SK-N-SH treated with all-trans-retinoic acid at 6 μM for 48 hours (cell line): ENCODE measurements at regions not wholly inside any gene's neighbourhood (a gene's known extent, or its start where the extent isn't known, plus 50 kb on each side); places are given as distances from the start of the nearest gene placed in this dataset.

Source experiments
- ATAC-seq: fragments of 200-7000 bp; cut with Tn5 transposase; 3 replicates; pipeline ENCODE4 v1.9.1; 2020; ENCODE audit warnings: mild to moderate bottlenecking, moderate library complexity
- ARNTL ChIP-seq: fragments of 450-650 bp; formaldehyde crosslinking; IDR thresholded peaks from 2 replicates; pipeline ENCODE4 v1.5.0; 2020; ENCODE audit warnings: low read depth, mild to moderate bottlenecking, moderate library complexity, borderline replicate concordance
- BACH2 ChIP-seq: fragments of 250-450 bp; sonication (Bioruptor Pico); IDR thresholded peaks from 2 replicates; pipeline ENCODE4 v1.9.0; 2021; ENCODE audit warnings: mild to moderate bottlenecking, borderline replicate concordance
- CREB5 ChIP-seq: fragments of 250-450 bp; sonication (Bioruptor Pico); IDR thresholded peaks from 2 replicates; pipeline ENCODE4 v1.5.1; 2020; ENCODE audit warnings: low read depth, mild to moderate bottlenecking, moderate library complexity
- CSDC2 ChIP-seq: fragments of 250-450 bp; sonication (Bioruptor Pico); IDR thresholded peaks from 2 replicates; pipeline ENCODE4 v1.5.0; 2020; ENCODE audit warnings: mild to moderate bottlenecking, moderate library complexity
- GLIS3 ChIP-seq: fragments of 250-450 bp; sonication (Bioruptor Pico); IDR thresholded peaks from 2 replicates; pipeline ENCODE4 v1.5.0; 2020; ENCODE audit warnings: mild to moderate bottlenecking, moderate library complexity
- ISL1 ChIP-seq: fragments of 250-450 bp; sonication (Bioruptor Pico); IDR thresholded peaks from 2 replicates; pipeline ENCODE4 v2.1.2; 2022; ENCODE audit warnings: mild to moderate bottlenecking, moderate library complexity
- OSR1 ChIP-seq: fragments of 250-450 bp; sonication (Bioruptor Pico); IDR thresholded peaks from 2 replicates; pipeline ENCODE4 v1.8.0; 2022; ENCODE audit warnings: moderate library complexity, mild to moderate bottlenecking, inconsistent platforms
- PATZ1 ChIP-seq: fragments of 250-450 bp; sonication (Bioruptor Pico); IDR thresholded peaks from 2 replicates; pipeline ENCODE4 v1.8.0; 2020; ENCODE audit warnings: mild to moderate bottlenecking, moderate library complexity, borderline replicate concordance
- PPARA ChIP-seq: fragments of 250-450 bp; sonication (Bioruptor Pico); IDR thresholded peaks from 2 replicates; pipeline ENCODE4 v1.5.0; 2020; ENCODE audit warnings: mild to moderate bottlenecking, borderline replicate concordance
- SNAI2 ChIP-seq: fragments of 250-450 bp; sonication (Bioruptor Pico); IDR thresholded peaks from 2 replicates; pipeline ENCODE4 v1.5.0; 2020; ENCODE audit warnings: mild to moderate bottlenecking, moderate library complexity
- TCF4 ChIP-seq: fragments of 250-450 bp; sonication (Bioruptor Pico); IDR thresholded peaks from 2 replicates; pipeline ENCODE4 v1.8.0; 2021; ENCODE audit warnings: mild to moderate bottlenecking, moderate library complexity, borderline replicate concordance
- TOX ChIP-seq: fragments of 250-450 bp; sonication (Bioruptor Pico); IDR thresholded peaks from 2 replicates; pipeline ENCODE4 v1.8.0; 2021; ENCODE audit warnings: mild to moderate bottlenecking, moderate library complexity, borderline replicate concordance
- TSHZ2 ChIP-seq: fragments of 250-450 bp; sonication (Bioruptor Pico); IDR thresholded peaks from 2 replicates; pipeline ENCODE4 v1.5.0; 2020; ENCODE audit warnings: mild to moderate bottlenecking, moderate library complexity
- ZC3H10 ChIP-seq: fragments of 250-450 bp; sonication (Bioruptor Pico); IDR thresholded peaks from 2 replicates; pipeline ENCODE4 v1.5.1; 2021; ENCODE audit warnings: mild to moderate bottlenecking, moderate library complexity
- ZFP3 ChIP-seq: fragments of 250-450 bp; sonication (Bioruptor Pico); IDR thresholded peaks from 2 replicates; pipeline ENCODE4 v1.5.0; 2020; ENCODE audit warnings: mild to moderate bottlenecking, moderate library complexity
- ZFP30 ChIP-seq: fragments of 450-650 bp; formaldehyde crosslinking; IDR thresholded peaks from 2 replicates; pipeline ENCODE4 v1.5.0; 2022; ENCODE audit warnings: mild to moderate bottlenecking, moderate library complexity
- ZNF565 ChIP-seq: fragments of 450-650 bp; formaldehyde crosslinking; conservative IDR thresholded peaks from 2 replicates; pipeline ENCODE4 v1.5.0; 2020; ENCODE audit warnings: low read depth, mild to moderate bottlenecking, moderate library complexity
- ZNF70 ChIP-seq: fragments of 450-650 bp; formaldehyde crosslinking; IDR thresholded peaks from 2 replicates; pipeline ENCODE4 v1.5.0; 2020; ENCODE audit warnings: mild to moderate bottlenecking, moderate library complexity
- ZNF8 ChIP-seq: fragments of 450-650 bp; formaldehyde crosslinking; IDR thresholded peaks from 2 replicates; pipeline ENCODE4 v1.5.0; 2020; ENCODE audit warnings: mild to moderate bottlenecking, moderate library complexity
- TF ChIP-seq, protein P1 (sequence below): fragments of 250-450 bp; sonication (Bioruptor Pico); IDR thresholded peaks from 2 replicates; pipeline ENCODE4 v1.5.1; 2021; ENCODE audit warnings: mild to moderate bottlenecking, moderate library complexity
- TF ChIP-seq, protein P2 (sequence below): fragments of 250-450 bp; sonication (Bioruptor Pico); IDR thresholded peaks from 2 replicates; pipeline ENCODE4 v1.8.0; 2021; ENCODE audit warnings: low read depth, mild to moderate bottlenecking, moderate library complexity, borderline replicate concordance

DNA sequence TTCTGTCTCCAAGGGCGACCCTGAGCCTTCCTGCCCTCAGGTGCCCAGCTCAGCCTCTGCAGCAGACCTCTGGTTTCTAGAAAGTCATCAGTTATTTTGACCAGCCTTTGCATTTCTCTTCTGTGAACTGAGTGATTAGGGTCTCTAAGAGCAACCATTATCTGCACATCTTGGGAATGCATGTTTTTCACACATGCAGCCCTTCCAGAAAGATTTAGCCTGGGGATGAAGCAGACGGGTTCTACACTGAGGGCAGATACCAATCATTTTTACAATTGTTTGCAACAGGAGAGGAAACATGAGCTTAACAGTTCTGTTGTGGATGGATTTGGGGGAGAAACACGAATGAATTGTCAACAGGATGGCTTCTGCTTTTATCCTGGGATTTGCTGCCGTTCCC, 90.1 kb upstream of the PITX1 start:
- no peak for TF ChIP-seq ZFP3 (CRISPR knock-in tag)
- TF ChIP-seq CSDC2 (CRISPR knock-in tag), result no peak
- no peak for TF ChIP-seq CREB5
- no peak for TF ChIP-seq ZNF565
- no peak for TF ChIP-seq ZNF8 (CRISPR knock-in tag)
- no peak for TF ChIP-seq ZC3H10 (CRISPR knock-in tag)
- TF ChIP-seq ISL1 (CRISPR knock-in tag), result no peak
- no peak for TF ChIP-seq ZNF70 (CRISPR knock-in tag)
- no peak for TF ChIP-seq SNAI2 (CRISPR knock-in tag)
- TF ChIP-seq, protein P1, sequence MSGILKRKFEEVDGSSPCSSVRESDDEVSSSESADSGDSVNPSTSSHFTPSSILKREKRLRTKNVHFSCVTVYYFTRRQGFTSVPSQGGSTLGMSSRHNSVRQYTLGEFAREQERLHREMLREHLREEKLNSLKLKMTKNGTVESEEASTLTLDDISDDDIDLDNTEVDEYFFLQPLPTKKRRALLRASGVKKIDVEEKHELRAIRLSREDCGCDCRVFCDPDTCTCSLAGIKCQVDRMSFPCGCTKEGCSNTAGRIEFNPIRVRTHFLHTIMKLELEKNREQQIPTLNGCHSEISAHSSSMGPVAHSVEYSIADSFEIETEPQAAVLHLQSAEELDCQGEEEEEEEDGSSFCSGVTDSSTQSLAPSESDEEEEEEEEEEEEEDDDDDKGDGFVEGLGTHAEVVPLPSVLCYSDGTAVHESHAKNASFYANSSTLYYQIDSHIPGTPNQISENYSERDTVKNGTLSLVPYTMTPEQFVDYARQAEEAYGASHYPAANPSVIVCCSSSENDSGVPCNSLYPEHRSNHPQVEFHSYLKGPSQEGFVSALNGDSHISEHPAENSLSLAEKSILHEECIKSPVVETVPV (CRISPR knock-in tag), result no peak
- TF ChIP-seq ZFP30, result no peak
- no peak for TF ChIP-seq PPARA (CRISPR knock-in tag)
- TF ChIP-seq BACH2 (CRISPR knock-in tag), result no peak
- TF ChIP-seq ARNTL (CRISPR knock-in tag), result no peak
- TF ChIP-seq, all 23 proteins: peak for 0

DNA sequence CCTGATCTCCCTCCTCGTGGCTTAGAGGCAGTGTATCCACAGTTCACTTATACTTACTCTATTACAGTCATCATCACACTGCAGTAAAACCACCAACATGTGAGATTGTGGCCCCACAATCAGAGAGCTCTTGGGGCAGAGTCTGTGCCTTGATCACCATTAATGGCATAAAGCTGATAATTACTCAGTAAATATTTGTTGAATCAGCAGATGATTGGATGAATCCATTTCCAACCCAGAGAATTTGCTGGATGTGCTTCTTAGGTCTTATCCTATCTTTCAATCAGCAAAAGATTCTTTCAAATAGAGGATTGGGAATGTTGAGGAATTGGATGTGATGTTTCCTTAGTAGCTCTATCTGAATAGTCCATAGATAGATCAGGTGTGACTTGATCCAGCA, 88.8 kb upstream of the PITX1 start:
- no peak for ATAC-seq
- TF ChIP-seq PATZ1 (CRISPR knock-in tag) (no peak), BACH2 (CRISPR knock-in tag) (no peak), CREB5 (no peak), GLIS3 (CRISPR knock-in tag) (no peak), TSHZ2 (CRISPR knock-in tag) (no peak), PPARA (CRISPR knock-in tag) (no peak), ZC3H10 (CRISPR knock-in tag) (no peak), TCF4 (no peak), OSR1 (no peak), ZFP30 (no peak), ZNF70 (CRISPR knock-in tag) (no peak), TOX (no peak), ZNF565 (no peak)
- TF ChIP-seq, protein P2, sequence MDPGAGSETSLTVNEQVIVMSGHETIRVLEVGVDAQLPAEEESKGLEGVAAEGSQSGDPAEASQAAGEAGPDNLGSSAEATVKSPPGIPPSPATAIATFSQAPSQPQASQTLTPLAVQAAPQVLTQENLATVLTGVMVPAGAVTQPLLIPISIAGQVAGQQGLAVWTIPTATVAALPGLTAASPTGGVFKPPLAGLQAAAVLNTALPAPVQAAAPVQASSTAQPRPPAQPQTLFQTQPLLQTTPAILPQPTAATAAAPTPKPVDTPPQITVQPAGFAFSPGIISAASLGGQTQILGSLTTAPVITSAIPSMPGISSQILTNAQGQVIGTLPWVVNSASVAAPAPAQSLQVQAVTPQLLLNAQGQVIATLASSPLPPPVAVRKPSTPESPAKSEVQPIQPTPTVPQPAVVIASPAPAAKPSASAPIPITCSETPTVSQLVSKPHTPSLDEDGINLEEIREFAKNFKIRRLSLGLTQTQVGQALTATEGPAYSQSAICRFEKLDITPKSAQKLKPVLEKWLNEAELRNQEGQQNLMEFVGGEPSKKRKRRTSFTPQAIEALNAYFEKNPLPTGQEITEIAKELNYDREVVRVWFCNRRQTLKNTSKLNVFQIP (CRISPR knock-in tag), result no peak
- TF ChIP-seq, protein P1 (CRISPR knock-in tag), result no peak
- TF ChIP-seq, all 23 proteins: peak for 0

More for the DNA sequence above, 90.1 kb upstream of the PITX1 start:
- ATAC-seq, result no peak
